Neural crest cell (in vitro differentiated cells): ENCODE measurements at regions not wholly inside any gene's neighbourhood (a gene's known extent, or its start where the extent isn't known, plus 50 kb on each side); places are given as distances from the start of the nearest gene placed in this dataset.
A peak's percentile ranks its signal among the peaks of the same experiment; 100 is the strongest.

ENCODE experiments used
- DNase-seq: peaks from one replicate; pipeline ENCODE4 v3.0.0; 2021; ENCODE audit warnings: low read depth, mixed read lengths, low spot score
- H3K27ac Mint-ChIP-seq: one replicate; pipeline ENCODE4 v1.8.0; 2021; ENCODE audit warnings: mild to moderate bottlenecking, mixed read lengths; ENCODE audit not compliant: unreplicated experiment
- H3K27me3 Mint-ChIP-seq: 2 replicates; pipeline ENCODE4 v1.8.0; 2021; ENCODE audit warnings: low read depth, mild to moderate bottlenecking, mixed read lengths
- H3K36me3 Mint-ChIP-seq: 2 replicates; pipeline ENCODE4 v1.8.0; 2021; ENCODE audit warnings: low read depth, mild to moderate bottlenecking, mixed read lengths
- H3K4me1 Mint-ChIP-seq: 2 replicates; pipeline ENCODE4 v1.8.0; 2021; ENCODE audit warnings: mixed read lengths
- H3K4me3 Mint-ChIP-seq: one replicate; pipeline ENCODE4 v1.8.0; 2021; ENCODE audit warnings: mild to moderate bottlenecking, mixed read lengths
- H3K9me3 Mint-ChIP-seq: 2 replicates; pipeline ENCODE4 v1.8.0; 2021; ENCODE audit warnings: mixed read lengths
- TF ChIP-seq, protein P1 (sequence below): fragments of 200-600 bp; sonication (generic); conservative IDR thresholded peaks from 2 replicates; pipeline ENCODE4 v1.5.0; 2021; ENCODE audit warnings: antibody characterized with exemption, mild to moderate bottlenecking

DNA sequence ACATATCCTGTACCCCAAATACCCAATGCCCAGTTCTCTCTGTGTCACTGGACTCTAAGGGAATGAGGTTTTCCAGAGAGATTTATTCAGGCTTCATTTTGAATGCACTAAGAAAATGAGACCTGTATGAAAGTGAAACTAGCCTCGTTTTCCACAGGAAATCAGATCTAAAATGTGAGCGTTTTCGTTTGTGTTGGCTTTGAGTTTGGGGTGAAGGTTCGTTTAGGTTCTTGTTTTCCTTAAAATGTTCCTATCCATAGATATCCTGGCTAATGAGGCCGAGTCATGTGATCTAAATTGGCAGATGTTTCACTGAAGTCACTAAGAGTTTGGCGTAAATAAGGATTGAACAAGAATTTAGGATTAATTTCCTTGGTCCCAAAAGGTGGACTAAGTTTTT is 90.9 kb upstream of the BMPER start:
- DNase-seq, result no peak
- no peaks in the 10 kb centered on the region for H3K36me3 Mint-ChIP-seq
- H3K27ac Mint-ChIP-seq, result no peak overlapping the region
- H3K9me3 Mint-ChIP-seq, result peaks cover 3% of the 10 kb centered on the region
- peaks cover 6% of the 10 kb centered on the region for H3K27me3 Mint-ChIP-seq
- no peak overlapping the region for H3K4me3 Mint-ChIP-seq
- peaks cover 26% of the 10 kb centered on the region for H3K4me1 Mint-ChIP-seq
- TF ChIP-seq, protein P1, sequence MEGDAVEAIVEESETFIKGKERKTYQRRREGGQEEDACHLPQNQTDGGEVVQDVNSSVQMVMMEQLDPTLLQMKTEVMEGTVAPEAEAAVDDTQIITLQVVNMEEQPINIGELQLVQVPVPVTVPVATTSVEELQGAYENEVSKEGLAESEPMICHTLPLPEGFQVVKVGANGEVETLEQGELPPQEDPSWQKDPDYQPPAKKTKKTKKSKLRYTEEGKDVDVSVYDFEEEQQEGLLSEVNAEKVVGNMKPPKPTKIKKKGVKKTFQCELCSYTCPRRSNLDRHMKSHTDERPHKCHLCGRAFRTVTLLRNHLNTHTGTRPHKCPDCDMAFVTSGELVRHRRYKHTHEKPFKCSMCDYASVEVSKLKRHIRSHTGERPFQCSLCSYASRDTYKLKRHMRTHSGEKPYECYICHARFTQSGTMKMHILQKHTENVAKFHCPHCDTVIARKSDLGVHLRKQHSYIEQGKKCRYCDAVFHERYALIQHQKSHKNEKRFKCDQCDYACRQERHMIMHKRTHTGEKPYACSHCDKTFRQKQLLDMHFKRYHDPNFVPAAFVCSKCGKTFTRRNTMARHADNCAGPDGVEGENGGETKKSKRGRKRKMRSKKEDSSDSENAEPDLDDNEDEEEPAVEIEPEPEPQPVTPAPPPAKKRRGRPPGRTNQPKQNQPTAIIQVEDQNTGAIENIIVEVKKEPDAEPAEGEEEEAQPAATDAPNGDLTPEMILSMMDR, result no peak

- peak overlapping the region; percentile 56 for H3K4me3 Mint-ChIP-seq
- TF ChIP-seq, protein P1, result no peak
- peaks cover 25% of the 10 kb centered on the region for H3K4me1 Mint-ChIP-seq
- peak overlapping the region; percentile 48 for H3K27ac Mint-ChIP-seq
- H3K9me3 Mint-ChIP-seq, result peaks cover 3% of the 10 kb centered on the region
- H3K27me3 Mint-ChIP-seq, result peaks cover 8% of the 10 kb centered on the region
- DNase-seq, result no peak
- no peaks in the 10 kb centered on the region for H3K36me3 Mint-ChIP-seq
Observed at GRCh38 chr7:33814936-33815335, 90.4 kb upstream of the BMPER start.

GRCh38 chr7:33815336-33815735 is 90.0 kb upstream of the BMPER start:
- TF ChIP-seq, protein P1, result no peak
- no peak for DNase-seq
- peaks cover 10% of the 10 kb centered on the region for H3K27me3 Mint-ChIP-seq
- peak overlapping the region; percentile 56 for H3K4me3 Mint-ChIP-seq
- peak overlapping the region; percentile 48 for H3K27ac Mint-ChIP-seq
- H3K36me3 Mint-ChIP-seq, result no peaks in the 10 kb centered on the region
- peaks cover 3% of the 10 kb centered on the region for H3K9me3 Mint-ChIP-seq
- H3K4me1 Mint-ChIP-seq, result peaks cover 23% of the 10 kb centered on the region

DNA sequence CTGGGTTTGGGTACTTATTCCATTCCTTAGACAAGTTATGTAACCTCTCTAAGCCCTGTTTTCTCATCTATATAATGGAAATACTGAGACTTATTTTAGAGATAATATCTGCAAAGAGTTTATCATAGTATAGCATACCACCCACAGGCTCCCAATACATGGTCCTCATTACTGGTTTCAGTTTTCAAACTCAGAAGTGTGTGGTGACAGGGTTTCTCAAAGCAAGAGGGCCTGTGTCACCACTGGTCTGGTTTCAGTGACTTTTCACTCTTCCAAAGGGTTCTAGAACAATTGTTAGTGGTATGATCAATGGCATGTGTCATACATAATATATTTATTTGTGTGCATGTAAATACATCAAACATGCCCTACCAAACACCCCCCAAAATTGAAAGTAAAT is 89.2 kb upstream of the BMPER start:
- Mint-ChIP-seq H3K27me3 (peaks cover 10% of the 10 kb centered on the region), H3K4me3 (no peak overlapping the region), H3K9me3 (peaks cover 3% of the 10 kb centered on the region), H3K4me1 (peaks cover 15% of the 10 kb centered on the region), H3K27ac (no peak overlapping the region), H3K36me3 (no peaks in the 10 kb centered on the region)
- no peak for DNase-seq
- TF ChIP-seq, protein P1, result no peak

- H3K27ac Mint-ChIP-seq, result no peak overlapping the region
- peaks cover 9% of the 10 kb centered on the region for H3K4me1 Mint-ChIP-seq
- peaks cover 10% of the 10 kb centered on the region for H3K27me3 Mint-ChIP-seq
- H3K4me3 Mint-ChIP-seq, result no peak overlapping the region
- DNase-seq, result no peak
- peaks cover 2% of the 10 kb centered on the region for H3K9me3 Mint-ChIP-seq
- TF ChIP-seq, protein P1, result no peak
- H3K36me3 Mint-ChIP-seq, result no peaks in the 10 kb centered on the region
Observed at GRCh38 chr7:33819658-33820057, 85.7 kb upstream of the BMPER start.

- H3K4me3 Mint-ChIP-seq, result no peak overlapping the region
- DNase-seq, result no peak
- H3K36me3 Mint-ChIP-seq, result no peaks in the 10 kb centered on the region
- peaks cover 4% of the 10 kb centered on the region for H3K4me1 Mint-ChIP-seq
- peaks cover 2% of the 10 kb centered on the region for H3K9me3 Mint-ChIP-seq
- no peak overlapping the region for H3K27ac Mint-ChIP-seq
- H3K27me3 Mint-ChIP-seq, result peaks cover 10% of the 10 kb centered on the region
- TF ChIP-seq, protein P1, result no peak
Observed at GRCh38 chr7:33820206-33820605, 85.1 kb upstream of the BMPER start.
